Astrocyte (in vitro differentiated cells and primary cell): ENCODE measurements at regions not wholly inside any gene's neighbourhood (a gene's known extent, or its start where the extent isn't known, plus 50 kb on each side); places are given as distances from the start of the nearest gene placed in this dataset.

Experiments used
- EZH2 ChIP-seq: IDR thresholded peaks from 2 replicates; pipeline ENCODE4 v1.6.1; 2012; ENCODE audit warnings: mild to moderate bottlenecking, low read length, inconsistent platforms; ENCODE audit not compliant: insufficient read depth
- TF ChIP-seq, protein P1 (sequence below): IDR thresholded peaks from 2 replicates; pipeline ENCODE4 v1.5.1; 2011; ENCODE audit warnings: low read depth, mild to moderate bottlenecking, inconsistent platforms, low read length, moderate library complexity; ENCODE audit not compliant: insufficient read depth

DNA sequence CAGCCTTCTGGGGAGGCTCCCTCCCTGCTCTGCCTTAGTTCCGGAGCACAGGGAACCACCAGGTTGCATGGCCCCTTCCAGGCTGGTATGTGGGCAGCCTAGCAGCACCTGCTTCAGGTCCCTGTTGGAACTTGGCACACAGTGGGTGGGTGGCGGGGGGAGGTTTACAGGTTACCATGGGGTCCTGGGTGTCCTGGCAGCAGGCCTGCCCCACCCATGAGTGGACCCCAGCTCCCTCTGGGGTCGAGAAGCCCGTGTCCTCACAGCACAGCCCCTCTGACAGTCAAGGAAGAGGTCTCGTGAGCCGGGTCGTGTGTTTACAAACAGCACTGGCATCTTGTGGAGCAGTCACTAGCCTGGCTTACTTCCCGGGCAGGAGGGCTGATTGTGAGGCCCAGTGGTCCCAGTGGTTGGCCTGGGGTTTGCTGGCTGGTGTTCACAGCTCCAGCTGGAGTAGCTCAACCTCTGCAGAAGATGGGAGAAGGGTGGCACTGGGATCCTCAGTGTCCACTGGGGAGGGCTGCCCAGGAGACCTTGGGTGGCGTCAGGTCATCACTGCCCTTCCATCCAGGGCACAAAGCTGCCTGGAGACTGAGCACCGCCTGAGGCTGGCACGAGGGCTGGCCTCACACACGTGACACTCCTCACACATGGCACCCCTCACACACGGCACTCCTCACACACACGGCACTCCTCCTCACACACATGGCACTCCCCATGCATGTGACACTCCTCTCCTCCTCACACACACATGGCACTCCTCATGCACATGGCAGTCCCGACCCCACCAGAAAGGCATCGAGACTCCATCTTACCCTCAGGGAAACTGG is 100.9 kb downstream of the RIPK4 start:
- TF ChIP-seq, protein P1, sequence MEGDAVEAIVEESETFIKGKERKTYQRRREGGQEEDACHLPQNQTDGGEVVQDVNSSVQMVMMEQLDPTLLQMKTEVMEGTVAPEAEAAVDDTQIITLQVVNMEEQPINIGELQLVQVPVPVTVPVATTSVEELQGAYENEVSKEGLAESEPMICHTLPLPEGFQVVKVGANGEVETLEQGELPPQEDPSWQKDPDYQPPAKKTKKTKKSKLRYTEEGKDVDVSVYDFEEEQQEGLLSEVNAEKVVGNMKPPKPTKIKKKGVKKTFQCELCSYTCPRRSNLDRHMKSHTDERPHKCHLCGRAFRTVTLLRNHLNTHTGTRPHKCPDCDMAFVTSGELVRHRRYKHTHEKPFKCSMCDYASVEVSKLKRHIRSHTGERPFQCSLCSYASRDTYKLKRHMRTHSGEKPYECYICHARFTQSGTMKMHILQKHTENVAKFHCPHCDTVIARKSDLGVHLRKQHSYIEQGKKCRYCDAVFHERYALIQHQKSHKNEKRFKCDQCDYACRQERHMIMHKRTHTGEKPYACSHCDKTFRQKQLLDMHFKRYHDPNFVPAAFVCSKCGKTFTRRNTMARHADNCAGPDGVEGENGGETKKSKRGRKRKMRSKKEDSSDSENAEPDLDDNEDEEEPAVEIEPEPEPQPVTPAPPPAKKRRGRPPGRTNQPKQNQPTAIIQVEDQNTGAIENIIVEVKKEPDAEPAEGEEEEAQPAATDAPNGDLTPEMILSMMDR = no peak
- TF ChIP-seq EZH2 = no peak
